H1 (cell line): ENCODE measurements at regions not wholly inside any gene's neighbourhood (a gene's known extent, or its start where the extent isn't known, plus 50 kb on each side); places are given as distances from the start of the nearest gene placed in this dataset.
"Not testable (repeated sequence)": the region's sequence is repeated elsewhere in the genome, so short reads cannot be mapped to it uniquely, and the experiment has no call there.

Experiments used
- CTCF ChIA-PET: fragments of 300-600 bp; sonication (Branson Sonifier 250); formaldehyde crosslinking; loops from one replicate; lab custom pipeline; 2021; ENCODE audit not compliant: partially characterized antibody; lab: Charles Lee
- POLR2A ChIA-PET: fragments of 300-600 bp; sonication (Branson Sonifier 250); formaldehyde crosslinking; loops from one replicate; lab custom pipeline; 2021; ENCODE audit warnings: inconsistent platforms; ENCODE audit not compliant: partially characterized antibody; lab: Charles Lee
- DNase-seq, 2 experiments: peaks; one replicate each; pipeline versions ENCODE4 v3.0.0 to v3.0.0-alpha.2; 2010 to 2022; ENCODE audit warnings: low spot score in 2 of 2, low read depth in 1 of 2, mixed read lengths in 1 of 2
- FAIRE-seq: peaks from 2 replicates; lab custom pipeline; 2011; peaks lifted over from hg19 to GRCh38; lab: Jason Lieb, UNC
- H2AFZ ChIP-seq: 2 replicates; pipeline ENCODE4 v1.8.1; 2012; ENCODE audit warnings: low read length, inconsistent platforms
- H2AK5ac ChIP-seq: 2 replicates; pipeline ENCODE4 v1.6.1; 2013; ENCODE audit warnings: low read depth, low read length
- H2BK120ac ChIP-seq: replicated peaks from 2 replicates; pipeline ENCODE3; 2013; ENCODE audit warnings: low read depth, low read length, inconsistent platforms
- H2BK12ac ChIP-seq: 2 replicates; pipeline ENCODE4 v1.6.1; 2013; ENCODE audit warnings: low read depth, low read length
- H2BK15ac ChIP-seq: 2 replicates; pipeline ENCODE4 v1.6.1; 2013; ENCODE audit warnings: low read length
- H2BK20ac ChIP-seq: 2 replicates; pipeline ENCODE4 v1.6.1; 2013; ENCODE audit warnings: low read length
- H2BK5ac ChIP-seq: 2 replicates; pipeline ENCODE4 v1.6.1; 2013; ENCODE audit warnings: low read depth, low read length
- H3K14ac ChIP-seq: 2 replicates; pipeline ENCODE4 v1.6.1; 2013; ENCODE audit warnings: inconsistent platforms; ENCODE audit not compliant: insufficient read length
- H3K18ac ChIP-seq: 2 replicates; pipeline ENCODE4 v1.6.1; 2013; ENCODE audit warnings: low read length; ENCODE audit errors: extremely low read depth
- H3K23ac ChIP-seq: 2 replicates; pipeline ENCODE4 v1.6.1; 2013; ENCODE audit warnings: inconsistent platforms; ENCODE audit not compliant: insufficient read length
- H3K23me2 ChIP-seq: 2 replicates; pipeline ENCODE4 v1.6.1; 2013; ENCODE audit warnings: low read depth, low read length
- H3K27ac ChIP-seq: 2 replicates; pipeline ENCODE4 v1.6.1; 2011; ENCODE audit warnings: low read depth, low read length, inconsistent platforms
- H3K27me3 ChIP-seq, 4 experiments: replicated peaks in 1 of 4; 1 replicate in 1 of 4; 2 replicates in 3 of 4; pipeline versions ENCODE4 v1.6.1 to v1.8.1; 2011 to 2013; ENCODE audit warnings: low read length in 3 of 4, mild to moderate bottlenecking in 3 of 4, inconsistent platforms in 2 of 4, mixed read lengths in 2 of 4, moderate library complexity in 1 of 4; ENCODE audit not compliant: control insufficient read depth in 3 of 4, insufficient read depth in 3 of 4; ENCODE audit errors: extremely low read depth in 1 of 4
- H3K36me3 ChIP-seq, 4 experiments: 2 replicates each; pipeline versions ENCODE4 v1.6.1 to v1.8.1; 2011 to 2013; ENCODE audit warnings: mild to moderate bottlenecking in 4 of 4, low read length in 3 of 4, moderate library complexity in 2 of 4, control low read depth in 1 of 4, inconsistent platforms in 1 of 4; ENCODE audit not compliant: insufficient read depth in 4 of 4, control insufficient read depth in 2 of 4
- H3K4ac ChIP-seq: replicated peaks from 2 replicates; pipeline ENCODE3; 2013; ENCODE audit warnings: low read length, low read depth, mixed read lengths, inconsistent platforms; ENCODE audit not compliant: insufficient read length
- H3K4me1 ChIP-seq, 4 experiments: replicated peaks in 1 of 4; 1 replicate in 1 of 4; 2 replicates in 3 of 4; pipeline versions ENCODE4 v1.6.1 to v1.8.1; 2011 to 2013; ENCODE audit warnings: low read length in 3 of 4, inconsistent platforms in 2 of 4, mixed read lengths in 1 of 4; ENCODE audit not compliant: insufficient read depth in 4 of 4, control insufficient read depth in 3 of 4
- H3K4me2 ChIP-seq, 2 experiments: 2 replicates each; pipeline versions ENCODE4 v1.6.1 to v1.8.1; 2011 to 2013; ENCODE audit warnings: low read depth in 2 of 2, low read length in 2 of 2, control low read depth in 1 of 2, inconsistent platforms in 1 of 2, mild to moderate bottlenecking in 1 of 2; ENCODE audit not compliant: insufficient read depth in 1 of 2
- H3K4me3 ChIP-seq, 4 experiments: fragments of 200-600, 300-600 bp in 1 of 4; sonication (generic), shearing (Covaris generic), sonication (Bioruptor Twin) in 1 of 4; 2 replicates each; pipeline versions ENCODE4 v1.5.1 to v1.8.1; 2011 to 2016; ENCODE audit warnings: low read length in 4 of 4, low read depth in 3 of 4, control low read depth in 2 of 4, inconsistent platforms in 2 of 4, mild to moderate bottlenecking in 2 of 4, mixed read lengths in 1 of 4, moderate library complexity in 1 of 4; ENCODE audit not compliant: insufficient read depth in 2 of 4; ENCODE audit errors: extremely low read depth in 1 of 4
- H3K56ac ChIP-seq: replicated peaks from 2 replicates; pipeline ENCODE3; 2013; ENCODE audit warnings: low read depth, mild to moderate bottlenecking, mixed read lengths, low read length, inconsistent platforms; ENCODE audit not compliant: insufficient read length
- H3K79me1 ChIP-seq: 2 replicates; pipeline ENCODE4 v1.6.1; 2013; ENCODE audit warnings: low read depth, low read length, control low read depth
- H3K79me2 ChIP-seq, 2 experiments: 2 replicates each; pipeline versions ENCODE4 v1.6.1 to v1.8.1; 2012 to 2013; ENCODE audit warnings: low read length in 2 of 2, mild to moderate bottlenecking in 2 of 2, inconsistent platforms in 1 of 2; ENCODE audit not compliant: insufficient read depth in 2 of 2, control insufficient read depth in 1 of 2
- H3K9ac ChIP-seq, 4 experiments: replicated peaks in 1 of 4; 1 replicate in 1 of 4; 2 replicates in 3 of 4; pipeline versions ENCODE4 v1.6.1 to v1.8.1; 2011 to 2013; ENCODE audit warnings: low read depth in 3 of 4, low read length in 3 of 4, control low read depth in 2 of 4, mild to moderate bottlenecking in 2 of 4, moderate library complexity in 2 of 4, inconsistent platforms in 1 of 4; ENCODE audit errors: extremely low read depth in 1 of 4
- H3K9me3 ChIP-seq, 2 experiments: 2 replicates each; pipeline versions ENCODE4 v1.6.1 to v1.8.1; 2012 to 2013; ENCODE audit warnings: mild to moderate bottlenecking in 2 of 2, moderate library complexity in 2 of 2, control low read depth in 1 of 2, inconsistent platforms in 1 of 2, low read depth in 1 of 2, low read length in 1 of 2, mixed read lengths in 1 of 2; ENCODE audit not compliant: insufficient read depth in 2 of 2
- H4K20me1 ChIP-seq, 2 experiments: replicated peaks in 1 of 2; 2 replicates each; pipeline versions ENCODE3 to v1.8.1; 2011 to 2013; ENCODE audit warnings: inconsistent platforms in 2 of 2, low read length in 2 of 2, mild to moderate bottlenecking in 1 of 2; ENCODE audit not compliant: insufficient read depth in 2 of 2, control insufficient read depth in 1 of 2
- H4K5ac ChIP-seq: 2 replicates; pipeline ENCODE4 v1.6.1; 2013; ENCODE audit warnings: low read length, low read depth, mixed read lengths, inconsistent platforms; ENCODE audit not compliant: insufficient read length
- H4K8ac ChIP-seq: 2 replicates; pipeline ENCODE4 v1.8.0; 2013; ENCODE audit warnings: mild to moderate bottlenecking, moderate library complexity, low read length, inconsistent platforms; ENCODE audit not compliant: insufficient read depth; ENCODE audit errors: extremely low read depth
- H4K91ac ChIP-seq: replicated peaks from 2 replicates; pipeline ENCODE3; 2013; ENCODE audit warnings: low read length, mixed read lengths, inconsistent platforms; ENCODE audit not compliant: insufficient read length
- BRCA1 ChIP-seq: IDR thresholded peaks from 2 replicates; pipeline ENCODE4 v1.6.1; 2012; ENCODE audit warnings: low read depth, low read length, improper control_type of control experiment
- CTCF ChIP-seq, 3 experiments: IDR thresholded peaks; 1 replicate in 2 of 3; 2 replicates in 1 of 3; pipeline versions ENCODE4 v1.5.1 to v1.6.1; 2011; ENCODE audit warnings: low read length in 3 of 3, mild to moderate bottlenecking in 3 of 3, inconsistent platforms in 2 of 3, low read depth in 1 of 3, moderate library complexity in 1 of 3; ENCODE audit not compliant: insufficient read depth in 1 of 3; ENCODE audit errors: control extremely low read depth in 1 of 3
- WGBS, 2 experiments: shearing (Covaris generic) in 1 of 2; methylation state at CpG; one replicate each; pipeline versions ENCODE4 v1.1.6 to v1.1.7; 2013 to 2015; ENCODE audit warnings: low lambda C conversion rate in 2 of 2, mixed read lengths in 2 of 2, inconsistent platforms in 1 of 2, low coverage in 1 of 2, missing lambda C conversion rate in 1 of 2; ENCODE audit not compliant: insufficient replicate concordance in 2 of 2, insufficient coverage in 1 of 2, insufficient read length in 1 of 2; ENCODE audit errors: extremely low coverage in 1 of 2, missing lambda C conversion rate in 1 of 2; 5-methylcytosine and 5-hydroxymethylcytosine counted together

- TF ChIP-seq CTCF (IDR thresholded peaks at IDR 0.05; ENCODE audit: control extremely low read depth in 1 of 3, insufficient read depth in 1 of 3, low read depth in 1 of 3, low read length in 3 of 3) (no peak), BRCA1 (no peak)
- TF ChIP-seq, all 59 proteins: peak for 0
Measured at GRCh38 chr1:116195077-116195868, 84.1 kb downstream of the MAB21L3 start (continued).

- H3K14ac ChIP-seq, H3K23me2 ChIP-seq, H2BK12ac ChIP-seq, H2BK5ac ChIP-seq, H3K9me3 ChIP-seq, H3K4me1 ChIP-seq, H3K23ac ChIP-seq, H2AK5ac ChIP-seq, H2AFZ ChIP-seq, H4K20me1 ChIP-seq, H3K27ac ChIP-seq, DNase-seq, H3K4me3 ChIP-seq, H4K8ac ChIP-seq, H3K27me3 ChIP-seq, FAIRE-seq, H2BK15ac ChIP-seq, H2BK120ac ChIP-seq, H3K36me3 ChIP-seq, H4K91ac ChIP-seq, H3K79me2 ChIP-seq, H4K5ac ChIP-seq, H3K4ac ChIP-seq, H2BK20ac ChIP-seq, H3K4me2 ChIP-seq, POLR2A ChIA-PET, H3K9ac ChIP-seq, H3K56ac ChIP-seq, H3K79me1 ChIP-seq, H3K18ac ChIP-seq: not testable (repeated sequence)
- CTCF ChIA-PET, result interaction anchor here (0.9 to 1.0 kb wide), 2 partner anchors 12 to 284 kb away, joined by 3 to 4 read pairs; no protein-coding TSS in a partner anchor
- 94% methylated on average over 2 of the region's 2 CpGs; no CpG with 5 or more reads in 1 of the 2 experiments for WGBS, 2 experiments
Measured at GRCh38 chr1:116200343-116200742, 89.1 kb downstream of the MAB21L3 start.
